GM12892 (cell line): ENCODE measurements at regions not wholly inside any gene's neighbourhood (a gene's known extent, or its start where the extent isn't known, plus 50 kb on each side); places are given as distances from the start of the nearest gene placed in this dataset.

ENCODE experiments used
- POLR2A ChIP-seq: IDR thresholded peaks from 2 replicates; pipeline ENCODE4 v1.6.1; 2011; ENCODE audit warnings: low read depth, low read length, control low read depth
- TAF1 ChIP-seq: IDR thresholded peaks from 2 replicates; pipeline ENCODE4 v1.6.1; 2011; ENCODE audit warnings: low read depth, mild to moderate bottlenecking, control low read depth, low read length, borderline replicate concordance

DNA sequence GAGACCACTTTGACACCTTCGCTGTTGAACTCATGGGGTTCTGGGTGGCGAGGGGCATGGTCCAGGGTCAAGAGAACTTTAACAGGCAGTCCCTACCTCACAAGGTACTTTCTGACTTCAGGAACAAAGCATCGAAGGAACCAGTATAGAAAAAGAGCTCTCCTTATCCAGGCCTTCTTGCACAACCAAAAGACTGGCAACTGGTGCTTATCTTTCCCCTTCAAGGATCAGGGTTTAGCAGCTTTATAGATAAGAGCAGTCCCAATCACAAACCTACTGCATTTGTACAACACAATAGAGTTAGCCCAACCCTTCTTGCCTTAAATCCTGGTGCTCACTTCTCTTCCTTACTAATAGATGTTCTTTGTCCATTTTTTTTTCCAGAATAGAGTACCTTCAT lies 116.3 kb downstream of the SNX5 start:
- TF ChIP-seq TAF1 (no peak), POLR2A (no peak)
